NT2/D1 (cell line): ENCODE measurements at regions not wholly inside any gene's neighbourhood (a gene's known extent, or its start where the extent isn't known, plus 50 kb on each side); places are given as distances from the start of the nearest gene placed in this dataset.
A peak's percentile ranks its signal among the peaks of the same experiment; 100 is the strongest.

ENCODE experiments used
- DNase-seq: peaks from one replicate; pipeline ENCODE4 v3.0.0-alpha.2; 2011; ENCODE audit warnings: low read depth, low spot score
- H3K27me3 ChIP-seq: 2 replicates; pipeline ENCODE4 v1.6.0; 2011; ENCODE audit warnings: mild to moderate bottlenecking; ENCODE audit not compliant: insufficient read length, insufficient read depth
- H3K36me3 ChIP-seq: 2 replicates; pipeline ENCODE4 v1.6.1; 2011; ENCODE audit warnings: mild to moderate bottlenecking, low read length, mixed read lengths; ENCODE audit not compliant: insufficient read depth, insufficient read length
- H3K4me1 ChIP-seq: 2 replicates; pipeline ENCODE4 v1.5.1; 2011; ENCODE audit not compliant: insufficient read depth, insufficient read length
- H3K4me3 ChIP-seq: 2 replicates; pipeline ENCODE4 v1.5.1; 2011; ENCODE audit warnings: low read depth; ENCODE audit not compliant: insufficient read length
- H3K9ac ChIP-seq: 2 replicates; pipeline ENCODE4 v1.6.0; 2011; ENCODE audit warnings: low read depth; ENCODE audit not compliant: insufficient read length
- H3K9me3 ChIP-seq: 2 replicates; pipeline ENCODE4 v1.5.1; 2011; ENCODE audit warnings: mild to moderate bottlenecking, low read length; ENCODE audit not compliant: insufficient read depth
- SUZ12 ChIP-seq: IDR thresholded peaks from 2 replicates; pipeline ENCODE4 v1.6.1; 2011; ENCODE audit not compliant: insufficient read length, insufficient read depth; ENCODE audit errors: extremely low read depth
- YY1 ChIP-seq: IDR thresholded peaks from 2 replicates; pipeline ENCODE4 v1.6.1; 2011; ENCODE audit not compliant: insufficient read length, insufficient read depth
- ZNF274 ChIP-seq: IDR thresholded peaks from 2 replicates; pipeline ENCODE4 v1.6.1; 2011; ENCODE audit warnings: mild to moderate bottlenecking, low read depth, low read length

- Histone ChIP-seq H3K9ac (no peak overlapping the region), H3K4me3 (no peak overlapping the region), H3K36me3 (no peaks in the 10 kb centered on the region), H3K9me3 (no peaks in the 10 kb centered on the region), H3K4me1 (peaks cover 20% of the 10 kb centered on the region), H3K27me3 (no peaks in the 10 kb centered on the region)
- TF ChIP-seq YY1 (no peak), SUZ12 (no peak), ZNF274 (no peak)
- DNase-seq, result no peak
Measured at GRCh38 chr2:129799036-129799958, 180.2 kb upstream of the RAB6C start.

GRCh38 chr2:129800285-129800684 is 179.2 kb upstream of the RAB6C start:
- Histone ChIP-seq H3K27me3 (no peaks in the 10 kb centered on the region), H3K4me1 (peaks cover 20% of the 10 kb centered on the region), H3K4me3 (no peak overlapping the region), H3K9ac (no peak overlapping the region), H3K9me3 (no peaks in the 10 kb centered on the region), H3K36me3 (no peaks in the 10 kb centered on the region)
- DNase-seq, result no peak
- TF ChIP-seq YY1 (no peak), SUZ12 (no peak), ZNF274 (no peak)

GRCh38 chr2:129800686-129801085 is 178.8 kb upstream of the RAB6C start:
- H3K4me3 ChIP-seq, result no peak overlapping the region
- no peak overlapping the region for H3K9ac ChIP-seq
- no peaks in the 10 kb centered on the region for H3K36me3 ChIP-seq
- TF ChIP-seq ZNF274, result no peak
- no peak for TF ChIP-seq SUZ12
- no peak for TF ChIP-seq YY1
- no peak for DNase-seq
- peaks cover 20% of the 10 kb centered on the region for H3K4me1 ChIP-seq
- no peaks in the 10 kb centered on the region for H3K27me3 ChIP-seq
- H3K9me3 ChIP-seq, result no peaks in the 10 kb centered on the region

- Histone ChIP-seq H3K9ac (no peak overlapping the region), H3K4me1 (peaks cover 23% of the 10 kb centered on the region), H3K27me3 (no peaks in the 10 kb centered on the region), H3K4me3 (no peak overlapping the region), H3K36me3 (no peaks in the 10 kb centered on the region), H3K9me3 (no peaks in the 10 kb centered on the region)
- no peak for TF ChIP-seq ZNF274
- no peak for TF ChIP-seq YY1
- TF ChIP-seq SUZ12, result no peak
- no peak for DNase-seq
Measured at GRCh38 chr2:129801575-129801974, 177.9 kb upstream of the RAB6C start.

- no peak for DNase-seq
- TF ChIP-seq ZNF274 (no peak), SUZ12 (no peak), YY1 (no peak)
- no peaks in the 10 kb centered on the region for H3K27me3 ChIP-seq
Measured at GRCh38 chr2:129802290-129802689, 177.2 kb upstream of the RAB6C start.

GRCh38 chr2:129803032-129803431 is 176.4 kb upstream of the RAB6C start:
- no peak overlapping the region for H3K4me3 ChIP-seq
- H3K36me3 ChIP-seq, result no peaks in the 10 kb centered on the region
- no peaks in the 10 kb centered on the region for H3K27me3 ChIP-seq
- no peak for TF ChIP-seq YY1
- TF ChIP-seq SUZ12, result no peak
- TF ChIP-seq ZNF274, result no peak
- no peak for DNase-seq
- H3K9me3 ChIP-seq, result no peaks in the 10 kb centered on the region
- H3K4me1 ChIP-seq, result peaks cover 14% of the 10 kb centered on the region
- no peak overlapping the region for H3K9ac ChIP-seq

More at GRCh38 chr2:129802290-129802689, 177.2 kb upstream of the RAB6C start:
- Histone ChIP-seq H3K9me3 (no peaks in the 10 kb centered on the region), H3K36me3 (no peaks in the 10 kb centered on the region), H3K4me1 (peaks cover 21% of the 10 kb centered on the region), H3K4me3 (no peak overlapping the region), H3K9ac (no peak overlapping the region)

- Histone ChIP-seq H3K9me3 (no peaks in the 10 kb centered on the region), H3K27me3 (no peaks in the 10 kb centered on the region), H3K4me3 (no peak overlapping the region), H3K9ac (no peak overlapping the region), H3K36me3 (no peaks in the 10 kb centered on the region), H3K4me1 (peaks cover 14% of the 10 kb centered on the region)
- no peak for DNase-seq
- TF ChIP-seq SUZ12 (no peak), YY1 (no peak), ZNF274 (no peak)
Measured at GRCh38 chr2:129803871-129804270, 175.6 kb upstream of the RAB6C start.

- peaks cover 14% of the 10 kb centered on the region for H3K4me1 ChIP-seq
- no peaks in the 10 kb centered on the region for H3K27me3 ChIP-seq
- H3K36me3 ChIP-seq, result no peaks in the 10 kb centered on the region
- no peak for DNase-seq
- H3K9ac ChIP-seq, result peak overlapping the region; percentile 43
- H3K4me3 ChIP-seq, result no peak overlapping the region
- H3K9me3 ChIP-seq, result no peaks in the 10 kb centered on the region
- no peak for TF ChIP-seq SUZ12
- TF ChIP-seq YY1, result no peak
- no peak for TF ChIP-seq ZNF274
Measured at GRCh38 chr2:129805899-129806298, 173.6 kb upstream of the RAB6C start.
